H1 (cell line): ENCODE measurements at regions not wholly inside any gene's neighbourhood (a gene's known extent, or its start where the extent isn't known, plus 50 kb on each side); places are given as distances from the start of the nearest gene placed in this dataset.

Experiments
- CTCF ChIA-PET: fragments of 300-600 bp; sonication (Branson Sonifier 250); formaldehyde crosslinking; loops from one replicate; lab custom pipeline; 2021; ENCODE audit not compliant: partially characterized antibody; lab: Charles Lee
- POLR2A ChIA-PET: fragments of 300-600 bp; sonication (Branson Sonifier 250); formaldehyde crosslinking; loops from one replicate; lab custom pipeline; 2021; ENCODE audit warnings: inconsistent platforms; ENCODE audit not compliant: partially characterized antibody; lab: Charles Lee
- DNase-seq, 2 experiments: peaks; one replicate each; pipeline versions ENCODE4 v3.0.0 to v3.0.0-alpha.2; 2010 to 2022; ENCODE audit warnings: low spot score in 2 of 2, low read depth in 1 of 2, mixed read lengths in 1 of 2
- FAIRE-seq: peaks from 2 replicates; lab custom pipeline; 2011; peaks lifted over from hg19 to GRCh38; lab: Jason Lieb, UNC
- H2AFZ ChIP-seq: 2 replicates; pipeline ENCODE4 v1.8.1; 2012; ENCODE audit warnings: low read length, inconsistent platforms
- H2AK5ac ChIP-seq: 2 replicates; pipeline ENCODE4 v1.6.1; 2013; ENCODE audit warnings: low read depth, low read length
- H2BK120ac ChIP-seq: replicated peaks from 2 replicates; pipeline ENCODE3; 2013; ENCODE audit warnings: low read depth, low read length, inconsistent platforms
- H2BK12ac ChIP-seq: 2 replicates; pipeline ENCODE4 v1.6.1; 2013; ENCODE audit warnings: low read depth, low read length
- H2BK15ac ChIP-seq: 2 replicates; pipeline ENCODE4 v1.6.1; 2013; ENCODE audit warnings: low read length
- H2BK20ac ChIP-seq: 2 replicates; pipeline ENCODE4 v1.6.1; 2013; ENCODE audit warnings: low read length
- H2BK5ac ChIP-seq: 2 replicates; pipeline ENCODE4 v1.6.1; 2013; ENCODE audit warnings: low read depth, low read length
- H3K14ac ChIP-seq: 2 replicates; pipeline ENCODE4 v1.6.1; 2013; ENCODE audit warnings: inconsistent platforms; ENCODE audit not compliant: insufficient read length
- H3K18ac ChIP-seq: 2 replicates; pipeline ENCODE4 v1.6.1; 2013; ENCODE audit warnings: low read length; ENCODE audit errors: extremely low read depth
- H3K23ac ChIP-seq: 2 replicates; pipeline ENCODE4 v1.6.1; 2013; ENCODE audit warnings: inconsistent platforms; ENCODE audit not compliant: insufficient read length
- H3K23me2 ChIP-seq: 2 replicates; pipeline ENCODE4 v1.6.1; 2013; ENCODE audit warnings: low read depth, low read length
- H3K27ac ChIP-seq: 2 replicates; pipeline ENCODE4 v1.6.1; 2011; ENCODE audit warnings: low read depth, low read length, inconsistent platforms
- H3K27me3 ChIP-seq, 4 experiments: replicated peaks in 1 of 4; 1 replicate in 1 of 4; 2 replicates in 3 of 4; pipeline versions ENCODE4 v1.6.1 to v1.8.1; 2011 to 2013; ENCODE audit warnings: low read length in 3 of 4, mild to moderate bottlenecking in 3 of 4, inconsistent platforms in 2 of 4, mixed read lengths in 2 of 4, moderate library complexity in 1 of 4; ENCODE audit not compliant: control insufficient read depth in 3 of 4, insufficient read depth in 3 of 4; ENCODE audit errors: extremely low read depth in 1 of 4
- H3K36me3 ChIP-seq, 4 experiments: 2 replicates each; pipeline versions ENCODE4 v1.6.1 to v1.8.1; 2011 to 2013; ENCODE audit warnings: mild to moderate bottlenecking in 4 of 4, low read length in 3 of 4, moderate library complexity in 2 of 4, control low read depth in 1 of 4, inconsistent platforms in 1 of 4; ENCODE audit not compliant: insufficient read depth in 4 of 4, control insufficient read depth in 2 of 4
- H3K4ac ChIP-seq: replicated peaks from 2 replicates; pipeline ENCODE3; 2013; ENCODE audit warnings: low read length, low read depth, mixed read lengths, inconsistent platforms; ENCODE audit not compliant: insufficient read length
- H3K4me1 ChIP-seq, 4 experiments: replicated peaks in 1 of 4; 1 replicate in 1 of 4; 2 replicates in 3 of 4; pipeline versions ENCODE4 v1.6.1 to v1.8.1; 2011 to 2013; ENCODE audit warnings: low read length in 3 of 4, inconsistent platforms in 2 of 4, mixed read lengths in 1 of 4; ENCODE audit not compliant: insufficient read depth in 4 of 4, control insufficient read depth in 3 of 4
- H3K4me2 ChIP-seq, 2 experiments: 2 replicates each; pipeline versions ENCODE4 v1.6.1 to v1.8.1; 2011 to 2013; ENCODE audit warnings: low read depth in 2 of 2, low read length in 2 of 2, control low read depth in 1 of 2, inconsistent platforms in 1 of 2, mild to moderate bottlenecking in 1 of 2; ENCODE audit not compliant: insufficient read depth in 1 of 2
- H3K4me3 ChIP-seq, 4 experiments: fragments of 200-600, 300-600 bp in 1 of 4; sonication (generic), shearing (Covaris generic), sonication (Bioruptor Twin) in 1 of 4; 2 replicates each; pipeline versions ENCODE4 v1.5.1 to v1.8.1; 2011 to 2016; ENCODE audit warnings: low read length in 4 of 4, low read depth in 3 of 4, control low read depth in 2 of 4, inconsistent platforms in 2 of 4, mild to moderate bottlenecking in 2 of 4, mixed read lengths in 1 of 4, moderate library complexity in 1 of 4; ENCODE audit not compliant: insufficient read depth in 2 of 4; ENCODE audit errors: extremely low read depth in 1 of 4
- H3K56ac ChIP-seq: replicated peaks from 2 replicates; pipeline ENCODE3; 2013; ENCODE audit warnings: low read depth, mild to moderate bottlenecking, mixed read lengths, low read length, inconsistent platforms; ENCODE audit not compliant: insufficient read length
- H3K79me1 ChIP-seq: 2 replicates; pipeline ENCODE4 v1.6.1; 2013; ENCODE audit warnings: low read depth, low read length, control low read depth
- H3K79me2 ChIP-seq, 2 experiments: 2 replicates each; pipeline versions ENCODE4 v1.6.1 to v1.8.1; 2012 to 2013; ENCODE audit warnings: low read length in 2 of 2, mild to moderate bottlenecking in 2 of 2, inconsistent platforms in 1 of 2; ENCODE audit not compliant: insufficient read depth in 2 of 2, control insufficient read depth in 1 of 2
- H3K9ac ChIP-seq, 4 experiments: replicated peaks in 1 of 4; 1 replicate in 1 of 4; 2 replicates in 3 of 4; pipeline versions ENCODE4 v1.6.1 to v1.8.1; 2011 to 2013; ENCODE audit warnings: low read depth in 3 of 4, low read length in 3 of 4, control low read depth in 2 of 4, mild to moderate bottlenecking in 2 of 4, moderate library complexity in 2 of 4, inconsistent platforms in 1 of 4; ENCODE audit errors: extremely low read depth in 1 of 4
- H3K9me3 ChIP-seq, 2 experiments: 2 replicates each; pipeline versions ENCODE4 v1.6.1 to v1.8.1; 2012 to 2013; ENCODE audit warnings: mild to moderate bottlenecking in 2 of 2, moderate library complexity in 2 of 2, control low read depth in 1 of 2, inconsistent platforms in 1 of 2, low read depth in 1 of 2, low read length in 1 of 2, mixed read lengths in 1 of 2; ENCODE audit not compliant: insufficient read depth in 2 of 2
- H4K20me1 ChIP-seq, 2 experiments: replicated peaks in 1 of 2; 2 replicates each; pipeline versions ENCODE3 to v1.8.1; 2011 to 2013; ENCODE audit warnings: inconsistent platforms in 2 of 2, low read length in 2 of 2, mild to moderate bottlenecking in 1 of 2; ENCODE audit not compliant: insufficient read depth in 2 of 2, control insufficient read depth in 1 of 2
- H4K5ac ChIP-seq: 2 replicates; pipeline ENCODE4 v1.6.1; 2013; ENCODE audit warnings: low read length, low read depth, mixed read lengths, inconsistent platforms; ENCODE audit not compliant: insufficient read length
- H4K8ac ChIP-seq: 2 replicates; pipeline ENCODE4 v1.8.0; 2013; ENCODE audit warnings: mild to moderate bottlenecking, moderate library complexity, low read length, inconsistent platforms; ENCODE audit not compliant: insufficient read depth; ENCODE audit errors: extremely low read depth
- H4K91ac ChIP-seq: replicated peaks from 2 replicates; pipeline ENCODE3; 2013; ENCODE audit warnings: low read length, mixed read lengths, inconsistent platforms; ENCODE audit not compliant: insufficient read length
- CEBPB ChIP-seq: IDR thresholded peaks from 2 replicates; pipeline ENCODE4 v1.6.1; 2012; ENCODE audit warnings: low read depth, low read length
- CHD1 ChIP-seq: IDR thresholded peaks from 2 replicates; pipeline ENCODE4 v1.6.1; 2012; ENCODE audit warnings: low read depth, low read length, improper control_type of control experiment
- GTF2F1 ChIP-seq: IDR thresholded peaks from 2 replicates; pipeline ENCODE4 v1.6.1; 2012; ENCODE audit warnings: low read depth, low read length, improper control_type of control experiment, borderline replicate concordance
- MAFK ChIP-seq: IDR thresholded peaks from 2 replicates; pipeline ENCODE4 v1.6.1; 2012; ENCODE audit warnings: low read depth, mild to moderate bottlenecking, improper control_type of control experiment, low read length
- MAX ChIP-seq: IDR thresholded peaks from 2 replicates; pipeline ENCODE4 v1.6.1; 2012; ENCODE audit warnings: inconsistent platforms
- NRF1 ChIP-seq: IDR thresholded peaks from 2 replicates; pipeline ENCODE4 v1.6.1; 2011; ENCODE audit warnings: mild to moderate bottlenecking, low read depth, low read length, improper control_type of control experiment
- PHF8 ChIP-seq: fragments of 200-600 bp; sonication (generic); conservative IDR thresholded peaks from 2 replicates; pipeline ENCODE4 v1.7.1; 2012; ENCODE audit warnings: low read depth, mild to moderate bottlenecking, inconsistent platforms, low read length, moderate library complexity
- POLR2A ChIP-seq, 2 experiments: IDR thresholded peaks; 1 replicate in 1 of 2; 2 replicates in 1 of 2; pipeline ENCODE4 v1.6.1; 2011; ENCODE audit warnings: low read depth in 2 of 2, low read length in 2 of 2, mild to moderate bottlenecking in 2 of 2; ENCODE audit errors: control extremely low read depth in 1 of 2
- POLR2AphosphoS5 ChIP-seq: IDR thresholded peaks from 2 replicates; pipeline ENCODE4 v1.6.1; 2011; ENCODE audit warnings: low read depth, low read length
- RBBP5 ChIP-seq: IDR thresholded peaks from 2 replicates; pipeline ENCODE4 v1.7.1; 2012; ENCODE audit warnings: low read depth, mild to moderate bottlenecking, inconsistent platforms, low read length, moderate library complexity, borderline replicate concordance
- RXRA ChIP-seq: IDR thresholded peaks from 2 replicates; pipeline ENCODE4 v1.6.1; 2011; ENCODE audit warnings: low read depth, mild to moderate bottlenecking, low read length, moderate library complexity; ENCODE audit not compliant: insufficient read depth
- SAP30 ChIP-seq: fragments of 300-600 bp; sonication (generic); IDR thresholded peaks from 2 replicates; pipeline ENCODE4 v1.7.1; 2012; ENCODE audit warnings: low read length, moderate library complexity, mild to moderate bottlenecking, inconsistent platforms; ENCODE audit not compliant: insufficient read depth, insufficient replicate concordance
- TBP ChIP-seq: IDR thresholded peaks from 2 replicates; pipeline ENCODE4 v1.6.1; 2011; ENCODE audit warnings: low read depth, low read length, improper control_type of control experiment
- WGBS, 2 experiments: shearing (Covaris generic) in 1 of 2; methylation state at CpG; one replicate each; pipeline versions ENCODE4 v1.1.6 to v1.1.7; 2013 to 2015; ENCODE audit warnings: low lambda C conversion rate in 2 of 2, mixed read lengths in 2 of 2, inconsistent platforms in 1 of 2, low coverage in 1 of 2, missing lambda C conversion rate in 1 of 2; ENCODE audit not compliant: insufficient replicate concordance in 2 of 2, insufficient coverage in 1 of 2, insufficient read length in 1 of 2; ENCODE audit errors: extremely low coverage in 1 of 2, missing lambda C conversion rate in 1 of 2; 5-methylcytosine and 5-hydroxymethylcytosine counted together

DNA sequence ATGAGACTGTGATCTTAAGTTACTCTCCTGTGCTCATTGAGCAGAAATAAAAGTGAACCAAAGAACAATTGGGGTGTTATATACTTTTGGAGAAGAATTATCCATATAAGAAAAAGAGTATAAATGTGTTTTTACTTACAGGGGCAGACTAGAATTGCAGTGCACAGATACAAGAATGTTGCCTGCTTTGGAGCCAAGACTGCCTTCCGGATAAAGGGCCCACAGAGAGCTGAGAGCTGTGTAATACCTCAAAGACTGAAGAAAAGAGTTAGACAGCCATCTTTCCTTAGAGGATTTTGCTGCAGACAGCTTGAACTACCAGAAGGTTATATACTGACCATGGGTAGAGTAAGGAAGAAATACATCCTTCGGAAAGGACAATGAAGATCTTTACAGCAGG lies 1235.5 kb upstream of the CITED2 start:
- Histone ChIP-seq H3K4ac (no peak overlapping the region), H3K18ac (no peak overlapping the region), H3K56ac (no peak overlapping the region), H3K4me3 (no peak overlapping the region), H2BK20ac (no peak overlapping the region), H2BK12ac (no peak overlapping the region), H3K9ac (no peak overlapping the region), H3K9me3 (no peaks in the 10 kb centered on the region), H4K5ac (no peak overlapping the region), H3K4me1 (no peaks in the 10 kb centered on the region), H3K23ac (no peak overlapping the region), H3K23me2 (no peaks in the 10 kb centered on the region), H2AK5ac (no peak overlapping the region), H3K79me1 (no peaks in the 10 kb centered on the region), H2AFZ (peak overlapping the region; percentile 86; the same call in 1 of the 2 replicates), H4K91ac (no peak overlapping the region), H3K14ac (no peak overlapping the region)
- CTCF ChIA-PET, result no interaction called here
- DNase-seq, result no peak
- WGBS, 2 experiments, result 91% methylated on average over 2 of the region's 2 CpGs; no CpG with 5 or more reads in 1 of the 2 experiments
- no peak for TF ChIP-seq POLR2AphosphoS5
- TF ChIP-seq CHD1, result no peak
- TF ChIP-seq NRF1, result no peak
- no peak for TF ChIP-seq TBP
- no peak for TF ChIP-seq PHF8
- no peak for TF ChIP-seq MAX
- no peak for TF ChIP-seq MAFK
- TF ChIP-seq RBBP5, result no peak
- no peak for TF ChIP-seq RXRA
- TF ChIP-seq GTF2F1, result no peak
- TF ChIP-seq SAP30, result no peak
- no peak for TF ChIP-seq POLR2A (IDR thresholded peaks at IDR 0.05; ENCODE audit: control extremely low read depth in 1 of 2, low read depth in 2 of 2, low read length in 2 of 2)
- no peak for TF ChIP-seq CEBPB
- TF ChIP-seq, all 59 proteins: peak for 0
- Histone ChIP-seq H4K20me1 (no peaks in the 10 kb centered on the region), H3K27me3 (no peaks in the 10 kb centered on the region), H2BK120ac (no peak overlapping the region), H3K36me3 (no peaks in the 10 kb centered on the region), H3K27ac (no peak overlapping the region), H2BK15ac (no peak overlapping the region), H4K8ac (no peak overlapping the region), H3K4me2 (no peak overlapping the region), H2BK5ac (no peak overlapping the region), H3K79me2 (no peaks in the 10 kb centered on the region)
- POLR2A ChIA-PET, result no interaction called here
- FAIRE-seq, result no peak
